Endothelial cell of umbilical vein (primary cell): ENCODE measurements at regions not wholly inside any gene's neighbourhood (a gene's known extent, or its start where the extent isn't known, plus 50 kb on each side); places are given as distances from the start of the nearest gene placed in this dataset.
A peak's percentile ranks its signal among the peaks of the same experiment; 100 is the strongest.
"Not testable (repeated sequence)": the region's sequence is repeated elsewhere in the genome, so short reads cannot be mapped to it uniquely, and the experiment has no call there.

Source experiments
- BruUV-seq: library from RNA; stranded (reverse); fragments of 400-500 nt; replicated peaks from 2 replicates; lab custom pipeline; 2021; lab: Mats Ljungman, UMichigan
- CTCF ChIA-PET: fragments of 300-600, 350-600 bp; sonication (Branson Sonifier 250); formaldehyde crosslinking; loops from one replicate; lab custom pipeline; 2021; ENCODE audit warnings: antibody characterized with exemption, inconsistent platforms; lab: Charles Lee
- POLR2A ChIA-PET: fragments of 300-600, 350-600 bp; sonication (Branson Sonifier 250); formaldehyde crosslinking; loops from one replicate; lab custom pipeline; 2021; ENCODE audit warnings: antibody characterized with exemption, inconsistent platforms; lab: Charles Lee
- DNase-seq: peaks from one replicate; pipeline ENCODE4 v3.0.0-alpha.2; 2011; ENCODE audit warnings: low read depth, low spot score
- FAIRE-seq: peaks from 2 replicates; lab custom pipeline; 2011; peaks lifted over from hg19 to GRCh38; lab: Jason Lieb, UNC
- H2AFZ ChIP-seq: 2 replicates; pipeline ENCODE4 v1.6.0; 2012; ENCODE audit warnings: low read depth, low read length, control low read depth, inconsistent platforms
- H3K27ac ChIP-seq: 2 replicates; pipeline ENCODE4 v1.5.1; 2011; ENCODE audit warnings: low read depth, mild to moderate bottlenecking, control low read depth, low read length, moderate library complexity; ENCODE audit not compliant: insufficient read depth
- H3K27me3 ChIP-seq, 2 experiments: 2 replicates each; pipeline versions ENCODE4 v1.6.0 to v1.6.1; 2011; ENCODE audit warnings: low read length in 2 of 2, mixed read lengths in 1 of 2; ENCODE audit not compliant: control insufficient read depth in 2 of 2, insufficient read depth in 2 of 2
- H3K36me3 ChIP-seq, 2 experiments: 2 replicates in 1 of 2; 3 replicates in 1 of 2; pipeline ENCODE4 v1.5.1; 2011; ENCODE audit warnings: low read length in 2 of 2, mild to moderate bottlenecking in 1 of 2, moderate library complexity in 1 of 2; ENCODE audit not compliant: control insufficient read depth in 2 of 2, insufficient read depth in 2 of 2; ENCODE audit errors: extremely low read depth in 1 of 2
- H3K4me1 ChIP-seq: 3 replicates; pipeline ENCODE4 v1.5.1; 2011; ENCODE audit warnings: mild to moderate bottlenecking, low read length; ENCODE audit not compliant: control insufficient read depth, insufficient read depth; ENCODE audit errors: extremely low read depth
- H3K4me2 ChIP-seq: 2 replicates; pipeline ENCODE4 v1.6.1; 2011; ENCODE audit warnings: low read length, control low read depth, mixed read lengths; ENCODE audit not compliant: insufficient read depth
- H3K4me3 ChIP-seq, 3 experiments: fragments of 200-600 bp in 1 of 3; sonication (generic), shearing (Covaris generic) in 1 of 3; replicated peaks in 1 of 3; 2 replicates each; pipeline ENCODE4 v1.5.1; 2011 to 2016; ENCODE audit warnings: control low read depth in 3 of 3, low read length in 3 of 3, mild to moderate bottlenecking in 2 of 3, inconsistent platforms in 1 of 3, low read depth in 1 of 3, moderate library complexity in 1 of 3; ENCODE audit not compliant: insufficient read depth in 1 of 3
- H3K79me2 ChIP-seq: 2 replicates; pipeline ENCODE4 v1.6.0; 2012; ENCODE audit warnings: low read length, inconsistent platforms; ENCODE audit not compliant: control insufficient read depth, insufficient read depth
- H3K9ac ChIP-seq: replicated peaks from 2 replicates; pipeline ENCODE3; 2011; ENCODE audit warnings: low read length, control low read depth; ENCODE audit not compliant: insufficient read depth; ENCODE audit errors: extremely low read depth
- H3K9me1 ChIP-seq: replicated peaks from 3 replicates; pipeline ENCODE4 v1.6.0; 2011; ENCODE audit warnings: mild to moderate bottlenecking, low read length; ENCODE audit not compliant: control insufficient read depth, insufficient read depth; ENCODE audit errors: extremely low read depth
- H3K9me3 ChIP-seq: replicated peaks from 2 replicates; pipeline ENCODE4 v1.5.1; 2012; ENCODE audit warnings: low read length, inconsistent platforms; ENCODE audit not compliant: control insufficient read depth, insufficient read depth
- H4K20me1 ChIP-seq: replicated peaks from 2 replicates; pipeline ENCODE3; 2011; ENCODE audit warnings: mild to moderate bottlenecking, low read length; ENCODE audit not compliant: control insufficient read depth, insufficient read depth; ENCODE audit errors: extremely low read depth
- GATA2 ChIP-seq: IDR thresholded peaks from 2 replicates; pipeline ENCODE4 v1.7.0; 2011; ENCODE audit warnings: low read depth, mild to moderate bottlenecking, moderate library complexity, mixed read lengths, low read length; ENCODE audit not compliant: insufficient read length, insufficient read depth
- dilution Hi-C: fragments of 300-500 bp; cut with MboI; formaldehyde crosslinking; loops from one replicate; pipeline ENCODE4 v1.15.0; 2019; ENCODE audit warnings: low sequenced_read_pairs; ENCODE audit not compliant: extremely low pct_ligation_motif_present
- intact Hi-C: fragments of 100-400 bp; cut with micrococcal nuclease; formaldehyde crosslinking; loops from one replicate; pipeline ENCODE4 v1.10.0; 2022
- TF ChIP-seq, protein P1 (sequence below), 2 donors: IDR thresholded peaks; 1 replicate in 1 of 2; 2 replicates in 1 of 2; pipeline ENCODE4 v1.5.1; 2011; ENCODE audit warnings: low read length in 2 of 2, mild to moderate bottlenecking in 2 of 2, moderate library complexity in 2 of 2, control low read depth in 1 of 2, inconsistent platforms in 1 of 2, low read depth in 1 of 2; ENCODE audit not compliant: insufficient read depth in 1 of 2; ENCODE audit errors: extremely low read depth in 1 of 2

GRCh38 chrX:37925761-37926160 lies 78.4 kb upstream of the DYNLT3 start:
- H3K9ac ChIP-seq, dilution Hi-C loops, H3K9me3 ChIP-seq, H3K4me1 ChIP-seq, H3K27ac ChIP-seq, H3K79me2 ChIP-seq, BruUV-seq, H3K4me2 ChIP-seq, H3K36me3 ChIP-seq, DNase-seq, H3K27me3 ChIP-seq, H4K20me1 ChIP-seq, H3K9me1 ChIP-seq, H2AFZ ChIP-seq, FAIRE-seq, H3K4me3 ChIP-seq: not testable (repeated sequence)
- intact Hi-C loops, result loop anchor here (1.0 to 5.0 kb wide), 3 partner anchors 178 to 250 kb away; no protein-coding TSS in a partner anchor
- POLR2A ChIA-PET, result interaction anchor here (0.7 kb wide), 1 partner anchor 396 kb away, joined by 3 read pairs; no protein-coding TSS in a partner anchor
- CTCF ChIA-PET, result interaction anchor here (1.5 to 6.0 kb wide), 2 partner anchors 180 to 241 kb away, joined by 4 to 60 read pairs; no protein-coding TSS in a partner anchor

DNA sequence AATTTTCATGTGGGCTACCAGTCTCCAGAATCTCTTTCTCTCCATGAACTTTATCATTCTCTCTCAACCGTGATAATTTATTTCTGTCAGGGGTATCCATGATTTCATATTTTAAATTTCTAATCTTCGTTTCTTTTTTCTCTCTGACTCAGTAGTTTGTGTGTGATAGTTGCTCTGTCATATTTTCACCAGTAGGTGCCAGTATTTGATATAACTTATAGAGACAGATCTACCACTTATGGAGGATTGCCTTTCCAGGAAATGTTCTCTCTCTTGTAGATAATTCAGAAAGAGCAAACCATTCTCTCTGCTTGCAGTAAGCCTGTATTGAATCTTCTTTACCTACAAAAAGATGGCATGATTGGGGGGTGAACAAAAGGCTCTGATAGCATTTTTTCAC lies 79.3 kb upstream of the DYNLT3 start:
- TF ChIP-seq, protein P1, sequence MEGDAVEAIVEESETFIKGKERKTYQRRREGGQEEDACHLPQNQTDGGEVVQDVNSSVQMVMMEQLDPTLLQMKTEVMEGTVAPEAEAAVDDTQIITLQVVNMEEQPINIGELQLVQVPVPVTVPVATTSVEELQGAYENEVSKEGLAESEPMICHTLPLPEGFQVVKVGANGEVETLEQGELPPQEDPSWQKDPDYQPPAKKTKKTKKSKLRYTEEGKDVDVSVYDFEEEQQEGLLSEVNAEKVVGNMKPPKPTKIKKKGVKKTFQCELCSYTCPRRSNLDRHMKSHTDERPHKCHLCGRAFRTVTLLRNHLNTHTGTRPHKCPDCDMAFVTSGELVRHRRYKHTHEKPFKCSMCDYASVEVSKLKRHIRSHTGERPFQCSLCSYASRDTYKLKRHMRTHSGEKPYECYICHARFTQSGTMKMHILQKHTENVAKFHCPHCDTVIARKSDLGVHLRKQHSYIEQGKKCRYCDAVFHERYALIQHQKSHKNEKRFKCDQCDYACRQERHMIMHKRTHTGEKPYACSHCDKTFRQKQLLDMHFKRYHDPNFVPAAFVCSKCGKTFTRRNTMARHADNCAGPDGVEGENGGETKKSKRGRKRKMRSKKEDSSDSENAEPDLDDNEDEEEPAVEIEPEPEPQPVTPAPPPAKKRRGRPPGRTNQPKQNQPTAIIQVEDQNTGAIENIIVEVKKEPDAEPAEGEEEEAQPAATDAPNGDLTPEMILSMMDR (IDR thresholded peaks at IDR 0.05; ENCODE audit: extremely low read depth in 1 of 2, insufficient read depth in 1 of 2, low read depth in 1 of 2, low read length in 2 of 2), result peak in 1 of 2 donors; percentile 19
- no peak for TF ChIP-seq GATA2
- FAIRE-seq, result peak; percentile 64

More for the DNA sequence above, 79.3 kb upstream of the DYNLT3 start:
- Histone ChIP-seq H3K27ac (no peak overlapping the region), H3K4me3 (no peak overlapping the region), H3K4me2 (no peak overlapping the region), H3K9me3 (no peaks in the 10 kb centered on the region), H3K36me3 (no peaks in the 10 kb centered on the region), H3K9ac (no peak overlapping the region), H3K27me3 (no peaks in the 10 kb centered on the region), H2AFZ (no peak overlapping the region), H3K9me1 (no peaks in the 10 kb centered on the region), H4K20me1 (no peaks in the 10 kb centered on the region), H3K79me2 (no peaks in the 10 kb centered on the region), H3K4me1 (peaks cover 7% of the 10 kb centered on the region)
- peak; percentile 29 for DNase-seq
- ChIA-PET POLR2A (no interaction called here), CTCF (interaction anchor here (1.0 to 6.0 kb wide), 4 partner anchors 14 to 240 kb away, joined by 4 to 60 read pairs (median 5); no protein-coding TSS in a partner anchor)
- no TSS peak for BruUV-seq
- dilution Hi-C loops, result no loop called here
- intact Hi-C loops, result loop anchor here (1.0 to 5.0 kb wide), 3 partner anchors 179 to 249 kb away; no protein-coding TSS in a partner anchor
